HEK293T (cell line): ENCODE measurements at regions not wholly inside any gene's neighbourhood (a gene's known extent, or its start where the extent isn't known, plus 50 kb on each side); places are given as distances from the start of the nearest gene placed in this dataset.

ENCODE experiments used
- CTCF ChIA-PET: fragments of 350-600 bp; formaldehyde crosslinking; extraction: SDS; loops from one replicate; lab custom pipeline; 2021; ENCODE audit warnings: antibody characterized with exemption, inconsistent platforms; lab: Yijun Ruan, JAX
- POLR2A ChIA-PET: fragments of 350-600 bp; formaldehyde crosslinking; extraction: SDS; loops from one replicate; lab custom pipeline; 2020; ENCODE audit warnings: antibody characterized with exemption, inconsistent platforms; lab: Yijun Ruan, JAX
- DNase-seq: peaks from one replicate; pipeline ENCODE4 v3.0.0; 2012; ENCODE audit warnings: mixed read lengths; ENCODE audit errors: extremely low spot score
- ARNT ChIP-seq: fragments of 450-650 bp; IDR thresholded peaks from 2 replicates; pipeline ENCODE4 v1.6.1; 2017; ENCODE audit warnings: mild to moderate bottlenecking
- BHLHE40 ChIP-seq: fragments of 450-650 bp; IDR thresholded peaks from 2 replicates; pipeline ENCODE4 v1.6.1; 2016; ENCODE audit warnings: mild to moderate bottlenecking, moderate library complexity, borderline replicate concordance
- CTBP1 ChIP-seq: fragments of 450-650 bp; IDR thresholded peaks from 2 replicates; pipeline ENCODE4 v1.6.1; 2016; ENCODE audit warnings: borderline replicate concordance
- ELF4 ChIP-seq: fragments of 450-650 bp; IDR thresholded peaks from 2 replicates; pipeline ENCODE4 v1.6.1; 2017; ENCODE audit warnings: antibody characterized with exemption
- FOXA1 ChIP-seq: fragments of 450-650 bp; IDR thresholded peaks from 2 replicates; pipeline ENCODE4 v1.6.1; 2016; ENCODE audit warnings: mild to moderate bottlenecking
- FOXK2 ChIP-seq: fragments of 450-650 bp; IDR thresholded peaks from 2 replicates; pipeline ENCODE4 v1.6.1; 2016; ENCODE audit warnings: mild to moderate bottlenecking
- FOXM1 ChIP-seq: fragments of 450-650 bp; IDR thresholded peaks from 2 replicates; pipeline ENCODE4 v1.6.1; 2017; ENCODE audit warnings: mild to moderate bottlenecking, borderline replicate concordance
- HDGF ChIP-seq: fragments of 450-650 bp; IDR thresholded peaks from 2 replicates; pipeline ENCODE4 v1.6.1; 2017; ENCODE audit warnings: antibody characterized with exemption, borderline replicate concordance
- L3MBTL2 ChIP-seq: fragments of 450-650 bp; conservative IDR thresholded peaks from 2 replicates; pipeline ENCODE4 v1.6.1; 2016; ENCODE audit warnings: mild to moderate bottlenecking
- LEF1 ChIP-seq: fragments of 450-650 bp; IDR thresholded peaks from 2 replicates; pipeline ENCODE4 v1.6.1; 2017; ENCODE audit warnings: mild to moderate bottlenecking, borderline replicate concordance
- NFRKB ChIP-seq: fragments of 450-650 bp; IDR thresholded peaks from 2 replicates; pipeline ENCODE4 v1.6.1; 2016; ENCODE audit warnings: mild to moderate bottlenecking, moderate library complexity
- SP1 ChIP-seq: fragments of 450-650 bp; IDR thresholded peaks from 2 replicates; pipeline ENCODE4 v1.6.1; 2017
- SUZ12 ChIP-seq: fragments of 450-650 bp; IDR thresholded peaks from 2 replicates; pipeline ENCODE4 v1.6.1; 2016; ENCODE audit warnings: mild to moderate bottlenecking
- TARDBP ChIP-seq: fragments of 450-650 bp; IDR thresholded peaks from 2 replicates; pipeline ENCODE4 v1.6.1; 2016
- ZNF384 ChIP-seq: fragments of 450-650 bp; IDR thresholded peaks from 2 replicates; pipeline ENCODE4 v1.6.1; 2016
- TF ChIP-seq, protein P1 (sequence below): fragments of 450-650 bp; IDR thresholded peaks from 2 replicates; pipeline ENCODE4 v1.6.1; 2016

- DNase-seq: no peak
- CTCF ChIA-PET: no interaction called here
- TF ChIP-seq TARDBP: no peak
- TF ChIP-seq, protein P1, sequence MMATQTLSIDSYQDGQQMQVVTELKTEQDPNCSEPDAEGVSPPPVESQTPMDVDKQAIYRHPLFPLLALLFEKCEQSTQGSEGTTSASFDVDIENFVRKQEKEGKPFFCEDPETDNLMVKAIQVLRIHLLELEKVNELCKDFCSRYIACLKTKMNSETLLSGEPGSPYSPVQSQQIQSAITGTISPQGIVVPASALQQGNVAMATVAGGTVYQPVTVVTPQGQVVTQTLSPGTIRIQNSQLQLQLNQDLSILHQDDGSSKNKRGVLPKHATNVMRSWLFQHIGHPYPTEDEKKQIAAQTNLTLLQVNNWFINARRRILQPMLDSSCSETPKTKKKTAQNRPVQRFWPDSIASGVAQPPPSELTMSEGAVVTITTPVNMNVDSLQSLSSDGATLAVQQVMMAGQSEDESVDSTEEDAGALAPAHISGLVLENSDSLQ: no peak
- TF ChIP-seq ZNF384: no peak
- no peak for TF ChIP-seq SUZ12
- no peak for TF ChIP-seq FOXK2
- TF ChIP-seq LEF1: no peak
- TF ChIP-seq CTBP1: no peak
- no peak for TF ChIP-seq FOXA1
- TF ChIP-seq BHLHE40: no peak
- no peak for TF ChIP-seq L3MBTL2
- no peak for TF ChIP-seq ELF4
- TF ChIP-seq ARNT: no peak
- no peak for TF ChIP-seq NFRKB
- no peak for TF ChIP-seq HDGF
- no peak for TF ChIP-seq FOXM1
- TF ChIP-seq SP1: no peak
- POLR2A ChIA-PET: no interaction called here
These were observed 764.7 kb downstream of the BRD1 start for GRCh38 chr22:49062802-49063544.

DNA sequence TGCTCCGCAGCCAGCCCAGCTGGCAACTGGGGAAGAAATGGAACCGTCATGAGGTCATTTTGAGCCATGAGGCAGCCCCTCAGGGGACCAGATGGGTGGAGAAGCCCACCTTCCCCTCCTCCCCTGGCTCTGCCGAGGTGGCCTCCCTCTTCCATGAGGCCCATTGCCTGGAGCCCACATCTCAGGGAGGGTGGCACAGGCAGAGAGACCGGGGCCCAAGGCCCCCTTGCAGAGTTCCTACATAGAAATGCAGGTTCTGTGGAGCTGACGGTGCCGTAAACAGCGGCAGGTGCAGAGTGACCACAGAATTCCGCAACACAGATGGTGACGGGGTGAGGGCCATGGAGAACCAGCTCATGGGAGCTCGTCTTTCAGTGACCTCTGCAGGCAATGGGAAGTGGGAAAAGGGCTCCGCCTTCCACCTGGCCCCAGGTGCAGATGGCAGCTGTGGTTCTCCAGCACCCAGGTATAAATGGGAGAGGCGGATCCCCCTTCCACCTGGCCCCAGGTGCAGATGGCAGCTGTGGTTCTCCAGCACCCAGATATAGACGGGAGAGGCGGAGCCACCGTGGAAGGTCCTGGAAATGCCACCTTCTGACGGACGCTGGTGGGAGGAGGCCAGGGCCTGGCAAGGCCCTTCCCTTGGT is 765.4 kb downstream of the BRD1 start:
- ChIA-PET CTCF (no interaction called here), POLR2A (no interaction called here)
- DNase-seq: no peak
- TF ChIP-seq L3MBTL2 (no peak), NFRKB (no peak), FOXK2 (no peak), BHLHE40 (no peak), ELF4 (no peak), FOXM1 (no peak)
- TF ChIP-seq, protein P1: no peak

- CTCF ChIA-PET: no interaction called here
- DNase-seq: no peak
- TF ChIP-seq NFRKB (no peak), FOXM1 (no peak), FOXK2 (no peak), ZNF384 (no peak), SUZ12 (no peak), ARNT (no peak), BHLHE40 (no peak), HDGF (no peak), SP1 (no peak), FOXA1 (no peak), TARDBP (no peak), LEF1 (no peak), CTBP1 (no peak)
- TF ChIP-seq, protein P1: no peak
- POLR2A ChIA-PET: no interaction called here
These were observed 769.8 kb downstream of the BRD1 start for GRCh38 chr22:49057910-49058309.

DNA sequence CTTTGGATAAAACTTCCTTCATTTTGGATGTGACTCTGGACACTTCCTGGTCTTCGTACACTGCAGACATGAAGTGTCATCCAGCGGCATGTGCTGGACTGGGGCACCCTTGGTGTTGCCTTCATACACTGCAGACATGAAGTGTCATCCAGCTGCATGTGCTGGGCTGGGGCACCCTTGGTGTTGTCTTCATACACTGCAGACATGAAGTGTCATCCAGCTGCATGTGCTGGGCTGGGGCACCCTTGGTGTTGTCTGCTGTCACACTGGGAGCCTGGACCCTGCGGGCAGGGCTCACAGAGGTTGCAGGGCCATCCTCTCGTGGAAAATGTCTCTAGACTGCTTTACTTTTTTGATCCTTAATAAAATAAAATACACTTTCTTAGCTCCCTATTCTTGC is 771.4 kb downstream of the BRD1 start:
- ChIA-PET POLR2A (no interaction called here), CTCF (no interaction called here)
- no peak for DNase-seq
- TF ChIP-seq ZNF384 (no peak), FOXK2 (no peak), FOXA1 (no peak), NFRKB (no peak), L3MBTL2 (no peak), TARDBP (no peak), SUZ12 (no peak), ARNT (no peak), HDGF (no peak), ELF4 (no peak), BHLHE40 (no peak), LEF1 (no peak), FOXM1 (no peak), SP1 (no peak), CTBP1 (no peak)
- TF ChIP-seq, protein P1: no peak

- TF ChIP-seq ARNT: no peak
- TF ChIP-seq ZNF384: no peak
- no peak for TF ChIP-seq SUZ12
- no peak for TF ChIP-seq NFRKB
- TF ChIP-seq SP1: no peak
- DNase-seq: no peak
- CTCF ChIA-PET: no interaction called here
These were observed 772.3 kb downstream of the BRD1 start for GRCh38 chr22:49055406-49055805.

More at GRCh38 chr22:49055406-49055805, 772.3 kb downstream of the BRD1 start:
- POLR2A ChIA-PET: no interaction called here
